ENCODE measurements at regions not wholly inside any gene's neighbourhood (a gene's known extent, or its start where the extent isn't known, plus 50 kb on each side); places are given as distances from the start of the nearest gene placed in this dataset.
A peak's percentile ranks its signal among the peaks of the same experiment; 100 is the strongest.

GRCh38 chrX:103158317-103158621 lies 56.6 kb upstream of the BEX4 start:
- no peak for DNase-seq

DNA sequence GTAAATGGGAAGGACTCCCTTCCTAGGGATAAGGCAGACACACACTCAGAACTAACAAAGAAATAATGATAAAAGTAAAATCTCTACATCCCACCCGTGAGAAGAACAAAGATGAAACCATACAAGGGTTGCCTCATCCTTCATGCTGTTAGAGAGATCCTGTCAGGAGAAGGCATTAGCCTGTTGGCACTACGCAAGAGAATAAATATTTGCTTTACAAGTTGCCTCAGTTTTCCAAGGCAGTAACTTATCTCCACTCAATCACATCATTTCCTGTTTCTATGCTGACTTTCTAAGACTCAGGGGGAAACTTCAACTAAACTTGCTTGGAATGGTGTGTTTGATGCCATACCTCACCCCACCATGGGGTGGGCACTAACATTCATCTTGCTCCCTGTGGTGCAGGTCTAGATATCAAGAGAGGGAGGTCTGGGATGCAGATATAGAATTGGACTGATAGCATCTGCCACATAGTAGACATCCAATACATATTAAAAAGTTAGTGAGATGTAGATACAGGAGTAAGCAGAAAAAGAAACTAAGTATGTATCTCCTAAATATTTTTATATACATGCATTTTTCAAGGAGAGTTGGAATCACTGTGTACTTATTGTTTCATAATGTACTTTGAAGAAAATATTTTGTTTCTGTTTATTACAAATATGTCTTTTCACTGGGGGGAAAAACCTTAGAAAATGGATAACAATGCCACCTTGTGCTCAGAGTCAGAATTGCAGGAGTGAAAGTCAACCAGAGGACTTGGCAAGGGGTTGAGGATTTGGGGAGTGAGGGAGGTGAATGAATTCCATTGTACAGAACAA lies 57.2 kb upstream of the BEX4 start:
- peak; percentile 15 for DNase-seq

DNA sequence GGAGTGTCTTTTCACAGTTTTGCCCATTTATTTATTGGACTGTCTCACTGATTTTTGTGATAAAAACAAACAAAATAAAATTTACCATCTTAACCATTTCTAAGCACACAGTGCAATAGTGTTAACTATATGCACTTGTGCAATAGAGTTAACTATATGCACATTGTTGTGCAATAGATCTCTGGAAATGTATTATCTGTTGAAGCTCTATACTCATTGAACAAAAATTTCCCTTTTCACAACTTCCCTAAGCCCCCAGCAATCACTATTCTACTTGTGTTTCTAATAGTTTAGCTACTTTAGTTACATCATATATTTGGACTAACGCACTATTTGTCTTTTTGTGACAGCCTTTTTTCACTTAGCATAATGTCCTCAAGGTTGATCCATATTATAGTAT lies 59.7 kb upstream of the BEX4 start:
- no peak for DNase-seq

- DNase-seq, result no peak
Measured at GRCh38 chrX:103153661-103154060, 60.7 kb upstream of the NXF3 start.

- DNase-seq, result no peak
Measured at GRCh38 chrX:103151799-103152198, 58.9 kb upstream of the NXF3 start.

- DNase-seq, result no peak
Measured at GRCh38 chrX:103149652-103150051, 56.7 kb upstream of the NXF3 start.

DNA sequence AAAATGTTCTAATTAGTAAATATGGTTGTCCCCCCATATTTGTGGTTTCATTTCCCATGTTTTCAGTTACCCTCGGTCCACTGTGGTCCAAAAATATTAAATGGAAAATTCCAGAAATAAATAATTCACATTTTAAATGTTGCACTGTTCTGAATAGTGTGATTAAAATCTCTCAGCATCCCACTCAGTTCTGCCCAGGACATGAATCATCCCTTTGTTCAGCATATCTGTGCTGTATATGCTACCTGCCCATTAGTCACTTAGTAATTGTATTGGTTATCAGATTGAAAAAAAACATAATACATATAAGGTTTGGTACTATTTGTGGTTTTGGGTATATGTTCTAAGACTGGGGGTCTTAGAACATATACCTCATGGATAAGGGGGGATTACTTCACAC lies 55.1 kb upstream of the NXF3 start:
- no peak for DNase-seq

Measured in DMS 273 treated with DMSO at 0.1 percent for 48 hours (cell line).